Activated CD4-positive, alpha-beta T cell treated with anti-CD3 and anti-CD28 coated beads for 48 hours (primary cell): ENCODE measurements at regions not wholly inside any gene's neighbourhood (a gene's known extent, or its start where the extent isn't known, plus 50 kb on each side); places are given as distances from the start of the nearest gene placed in this dataset.

Experiments
- DNase-seq: peaks from one replicate; pipeline ENCODE4 v3.0.0-alpha.2; 2020

- DNase-seq: no peak
Measured at GRCh38 chr7:35498416-35498815, 196.5 kb downstream of the HERPUD2 start.

DNA sequence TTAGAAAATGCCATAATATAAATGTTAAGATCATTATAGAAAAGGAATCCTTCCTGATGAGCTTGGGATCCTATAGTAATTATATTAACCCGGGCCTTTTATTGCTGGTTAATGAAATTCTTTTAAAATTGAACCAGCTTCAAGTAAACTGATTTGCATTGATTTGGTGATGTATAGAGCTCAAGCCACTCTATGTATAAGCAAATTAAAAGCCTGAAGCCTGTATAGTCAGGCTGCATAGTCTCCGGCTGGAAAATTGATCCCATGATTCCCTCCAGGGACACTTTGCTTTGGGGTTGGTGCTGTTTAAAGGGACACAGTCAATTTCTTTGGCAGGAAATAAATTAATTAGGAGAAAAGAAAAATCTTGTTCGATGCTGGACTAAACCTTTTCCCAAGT, 199.1 kb downstream of the HERPUD2 start:
- no peak for DNase-seq

GRCh38 chr7:35495377-35495776, 199.6 kb downstream of the HERPUD2 start:
- DNase-seq: no peak

DNA sequence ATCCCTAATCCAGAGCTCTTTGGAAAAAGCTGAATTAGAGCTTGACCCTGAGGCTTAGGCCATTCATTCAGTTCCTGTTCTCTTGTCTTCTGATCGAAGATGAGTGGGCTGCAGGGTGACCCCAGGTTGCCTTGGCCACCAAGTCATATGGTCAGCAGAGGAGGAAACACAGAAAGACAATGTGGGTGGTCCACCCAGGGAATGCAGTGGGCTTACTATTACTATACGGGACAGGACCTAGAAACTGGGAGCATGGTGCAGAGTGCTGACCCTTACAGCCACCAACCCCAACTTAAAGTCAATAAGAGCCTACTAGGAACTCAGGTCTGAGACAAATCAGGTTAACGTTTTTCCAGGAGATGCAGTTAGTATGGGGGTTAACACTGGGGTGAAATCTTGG, 200.5 kb downstream of the HERPUD2 start:
- no peak for DNase-seq

DNA sequence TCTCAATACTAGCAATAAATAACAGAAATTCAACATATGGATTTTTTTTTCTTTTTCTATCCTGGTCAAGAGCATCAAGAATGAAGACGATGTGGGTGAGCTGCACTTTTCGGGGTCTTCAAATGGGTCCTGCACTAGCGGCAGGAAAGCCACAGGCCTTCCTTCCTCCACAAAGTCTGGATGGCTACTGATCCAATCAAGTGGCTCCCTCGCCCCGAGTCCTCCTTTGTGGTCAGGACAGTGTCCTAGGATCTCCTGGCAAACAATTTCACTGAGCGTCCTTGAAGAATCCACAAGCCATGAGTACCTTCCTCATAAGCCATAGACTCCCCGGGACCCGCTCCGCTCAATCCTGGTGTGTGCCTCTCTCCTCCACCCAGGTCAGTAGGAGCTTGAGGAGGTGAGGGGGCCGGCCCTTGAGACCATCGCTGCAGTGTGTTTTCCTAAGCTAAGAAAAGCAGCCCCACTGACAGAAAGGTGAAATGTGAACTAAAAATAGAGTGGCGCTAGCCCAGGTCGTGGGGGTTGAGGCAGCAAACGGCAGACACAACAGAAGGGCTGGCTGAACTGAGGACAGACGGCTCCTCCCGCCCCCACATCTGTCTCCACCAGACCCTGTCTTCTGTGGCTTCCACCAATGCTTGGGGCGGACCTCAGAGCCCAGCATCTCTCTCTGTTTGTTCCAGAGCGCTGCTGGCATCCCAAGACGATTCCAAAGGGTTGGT, 202.3 kb downstream of the HERPUD2 start:
- DNase-seq: no peak

DNA sequence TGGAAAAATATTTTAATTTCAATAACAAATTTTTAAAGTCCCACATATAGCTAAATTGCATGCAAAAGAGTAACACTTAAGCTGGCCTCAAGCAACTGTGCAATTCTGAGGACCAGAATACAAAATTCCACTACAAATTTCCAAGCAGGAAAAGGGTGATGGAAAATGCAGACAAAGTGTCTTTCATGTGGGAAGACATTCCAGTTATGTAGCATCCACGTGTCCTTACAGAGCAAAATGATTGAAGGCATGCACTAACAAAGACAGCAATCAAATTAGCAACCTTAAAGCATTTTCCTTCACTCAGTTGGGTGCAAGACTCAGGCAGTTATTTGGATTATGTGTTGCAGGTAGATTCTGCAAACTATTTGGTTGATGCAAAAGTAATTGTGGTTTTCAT, 203.7 kb downstream of the HERPUD2 start:
- no peak for DNase-seq

- no peak for DNase-seq
Measured at GRCh38 chr7:35487841-35488240, 207.1 kb downstream of the HERPUD2 start.

- no peak for DNase-seq
Measured at GRCh38 chr7:35487402-35487801, 207.5 kb downstream of the HERPUD2 start.

DNA sequence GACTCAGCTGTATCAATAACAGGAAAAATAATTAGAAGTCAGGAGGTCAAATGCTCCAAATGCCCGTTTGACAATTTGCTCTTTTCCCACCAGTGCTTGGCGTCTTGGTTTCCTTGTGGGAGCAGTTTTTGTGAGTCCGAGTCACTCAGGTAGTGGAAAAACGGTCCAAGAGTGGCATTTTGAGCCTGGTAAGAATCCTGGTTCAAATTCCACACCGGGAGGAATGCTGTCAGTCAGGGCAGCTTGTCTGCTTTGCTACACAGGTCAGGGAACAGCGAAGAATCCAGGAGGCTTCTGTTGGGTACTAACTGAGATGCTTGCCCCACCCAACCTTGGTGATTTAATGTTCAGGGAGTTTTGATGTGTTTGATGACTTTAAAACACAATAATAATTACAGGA, 209.5 kb downstream of the HERPUD2 start:
- no peak for DNase-seq

DNA sequence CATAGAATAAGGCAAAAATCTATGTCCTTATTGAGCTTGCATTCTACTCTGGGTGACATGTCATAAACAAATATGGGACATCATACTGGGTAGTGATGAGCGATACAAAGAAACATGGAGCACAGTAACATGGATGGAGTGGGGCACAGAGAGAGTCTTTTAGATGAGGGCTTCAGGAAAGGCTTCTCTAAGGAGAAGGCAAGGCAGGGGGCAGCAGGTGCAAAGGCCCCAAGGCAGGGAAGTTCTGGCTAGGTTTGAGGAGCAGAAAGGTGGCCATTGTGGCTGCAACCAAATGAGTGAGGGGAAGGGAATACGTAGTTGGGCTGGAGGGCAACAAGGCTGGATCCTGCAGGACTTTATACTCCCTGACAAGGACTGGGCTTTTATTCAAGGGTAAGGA, 211.4 kb downstream of the HERPUD2 start:
- no peak for DNase-seq

DNA sequence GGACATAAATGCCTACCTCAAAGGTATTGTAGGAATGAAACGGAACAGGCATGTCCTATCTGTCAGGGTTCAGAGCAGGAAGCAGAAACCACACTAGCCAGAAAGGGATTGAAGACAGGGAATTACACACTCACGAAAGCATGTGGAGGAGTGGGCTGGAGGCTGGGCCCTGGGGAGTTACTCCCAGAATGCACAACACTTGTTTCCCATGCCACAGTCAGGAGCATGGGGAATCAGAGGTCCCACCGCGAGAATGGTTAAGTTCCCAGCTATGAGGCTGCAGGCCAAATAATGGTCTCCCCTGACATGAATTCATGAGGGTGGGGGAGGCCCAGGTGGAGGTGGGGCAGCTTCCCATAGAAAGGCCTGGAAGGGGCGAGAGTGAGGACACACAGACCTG, 212.7 kb downstream of the HERPUD2 start:
- no peak for DNase-seq

GRCh38 chr7:35480806-35481205, 214.1 kb downstream of the HERPUD2 start:
- no peak for DNase-seq

DNA sequence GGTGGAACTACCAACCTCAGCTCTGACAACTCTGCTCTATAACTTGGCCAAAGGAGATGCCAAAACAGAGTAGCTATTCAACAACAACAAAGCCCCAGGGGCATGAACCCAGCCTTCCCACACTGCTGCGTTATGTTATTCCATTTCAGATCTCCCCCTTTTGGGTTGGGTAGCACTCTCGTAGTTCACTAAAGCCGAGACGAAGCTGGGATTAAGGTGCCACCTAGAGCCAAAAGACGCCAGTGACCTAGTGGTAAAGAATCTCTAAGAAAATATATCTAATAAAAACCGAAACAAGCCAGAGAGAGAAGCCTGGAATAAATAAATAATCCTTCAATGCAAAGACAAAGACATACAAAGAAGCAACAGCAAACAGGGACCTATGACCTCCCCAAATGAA, 217.3 kb downstream of the HERPUD2 start:
- DNase-seq: no peak

DNA sequence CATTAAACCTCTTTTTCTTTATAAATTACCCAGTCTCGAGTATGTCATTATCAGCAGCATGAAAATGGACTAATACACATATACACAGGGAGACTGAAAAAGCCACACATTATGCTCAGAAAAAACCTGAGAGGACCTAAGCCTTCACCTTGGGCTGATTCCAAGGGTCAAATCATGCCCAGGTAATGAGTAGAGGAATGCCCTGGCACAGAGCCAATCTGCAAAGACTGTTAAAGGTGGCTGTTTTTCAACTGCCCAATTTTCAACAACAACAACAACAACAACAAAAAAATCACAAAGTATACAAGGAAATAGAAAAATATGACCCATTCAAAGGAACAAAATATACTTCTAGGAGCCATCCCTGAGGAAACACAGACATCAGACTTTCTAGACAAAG, 220.2 kb upstream of the TBX20 start:
- no peak for DNase-seq

DNA sequence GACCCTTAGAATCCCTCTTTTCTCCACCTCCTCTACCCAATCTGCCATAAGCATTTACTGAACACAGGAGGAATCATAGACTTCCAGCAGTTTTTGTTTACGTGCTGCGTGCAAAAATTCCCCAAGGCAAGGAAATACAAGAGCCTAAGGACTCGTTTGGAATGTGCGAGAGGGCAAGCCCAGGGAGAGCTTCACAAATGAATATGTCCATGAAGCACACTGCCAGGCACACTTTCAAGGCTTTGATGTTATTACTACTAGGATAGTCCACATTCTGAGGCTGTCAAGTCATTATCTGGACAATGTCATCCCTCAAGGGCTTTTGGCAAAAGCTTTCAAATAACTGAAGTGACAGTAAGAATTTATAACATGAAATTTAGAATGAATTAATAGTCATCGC, 214.7 kb upstream of the TBX20 start:
- DNase-seq: no peak

DNA sequence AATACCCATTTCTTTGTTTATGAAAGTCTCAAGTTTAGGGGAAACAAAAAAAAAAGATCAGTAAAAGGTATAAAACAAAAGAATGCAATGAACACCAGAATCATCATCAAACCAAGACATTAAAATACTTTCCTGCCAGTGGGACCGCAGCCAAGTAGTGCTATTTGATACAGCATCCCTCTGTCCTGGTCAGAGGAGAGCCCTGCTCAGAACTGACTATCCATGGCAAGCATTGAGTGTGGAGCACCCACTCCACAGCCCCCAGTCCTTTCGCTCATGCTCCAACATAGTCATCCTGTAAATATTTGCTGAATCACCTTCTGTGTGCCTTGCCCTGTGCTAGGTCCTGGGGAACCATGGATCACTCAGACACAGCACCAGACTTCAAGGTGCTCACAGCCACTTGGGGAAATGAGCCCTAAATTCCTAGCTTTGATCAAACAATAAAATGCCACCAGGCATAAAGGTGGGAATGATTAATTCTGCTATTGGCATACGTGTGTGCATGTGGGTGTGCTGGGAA, 213.6 kb upstream of the TBX20 start:
- DNase-seq: no peak

- DNase-seq: no peak
Measured at GRCh38 chr7:35465791-35466336, 212.0 kb upstream of the TBX20 start.

DNA sequence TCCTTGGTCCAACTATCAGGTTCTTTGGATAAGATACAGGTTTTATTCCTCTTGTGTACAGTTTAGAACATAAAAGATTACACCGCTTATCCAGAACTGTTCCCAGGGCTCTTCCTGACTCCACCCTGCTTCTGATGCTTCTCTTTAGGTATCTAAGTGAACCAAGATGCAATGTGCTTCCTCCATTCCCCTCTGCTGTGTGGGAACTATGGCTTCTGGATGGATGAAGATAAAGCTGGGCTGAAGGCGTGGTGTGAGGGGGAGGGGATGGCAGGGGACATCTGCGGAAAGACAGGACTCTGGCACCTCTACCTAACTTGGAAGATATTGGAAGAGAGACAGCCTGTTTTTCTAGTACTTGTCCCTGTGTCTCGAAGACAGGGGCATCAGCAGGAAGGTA, 209.9 kb upstream of the TBX20 start:
- DNase-seq: no peak

GRCh38 chr7:35463176-35463700, 209.3 kb upstream of the TBX20 start:
- DNase-seq: no peak

DNA sequence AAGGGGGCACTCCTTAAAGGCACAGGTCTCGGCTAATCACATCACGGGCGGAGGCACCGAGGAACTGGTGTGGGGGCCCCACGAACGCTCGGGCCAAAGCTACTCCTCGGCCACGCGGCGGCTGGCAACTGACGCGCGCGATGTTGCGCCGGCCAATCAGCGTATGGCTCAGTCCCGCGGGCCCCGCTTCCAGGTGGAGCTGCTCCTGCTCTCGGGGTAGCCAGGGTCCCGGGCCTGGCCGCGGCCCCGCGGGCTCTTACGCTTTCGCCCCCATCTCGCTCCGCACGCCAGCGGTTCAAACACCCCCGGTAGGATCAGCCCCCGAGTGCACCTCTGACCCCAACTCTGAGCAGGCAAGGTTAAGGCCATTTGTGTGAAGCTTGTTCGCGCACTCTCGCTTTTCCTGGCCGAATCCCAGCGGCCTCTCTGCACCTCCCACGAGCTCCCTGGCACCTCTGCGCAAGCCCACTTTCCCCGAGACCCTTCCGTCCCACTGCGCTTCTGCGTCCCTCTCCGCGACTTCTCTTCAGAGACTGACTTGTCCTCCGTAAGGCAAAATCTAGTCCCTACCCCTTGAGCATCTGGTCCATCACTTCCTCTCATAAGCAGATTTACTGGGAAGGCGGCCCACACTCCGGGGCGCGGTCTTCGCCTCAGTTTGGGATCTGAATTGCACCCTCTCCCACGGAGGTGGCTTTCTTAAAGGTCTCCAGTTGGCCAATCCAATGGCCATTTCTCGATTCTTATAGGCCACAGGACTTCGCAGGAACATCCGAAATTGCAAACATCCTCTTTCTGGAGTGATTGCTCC, 200.9 kb upstream of the TBX20 start:
- no peak for DNase-seq

GRCh38 chr7:35450456-35451214, 196.7 kb upstream of the TBX20 start:
- DNase-seq: no peak

GRCh38 chr7:35448486-35448885, 194.6 kb upstream of the TBX20 start:
- no peak for DNase-seq

- DNase-seq: no peak
Measured at GRCh38 chr7:35446091-35446490, 192.2 kb upstream of the TBX20 start.
